Naive B cell (primary cell): ENCODE measurements at regions not wholly inside any gene's neighbourhood (a gene's known extent, or its start where the extent isn't known, plus 50 kb on each side); places are given as distances from the start of the nearest gene placed in this dataset.
"Not testable (repeated sequence)": the region's sequence is repeated elsewhere in the genome, so short reads cannot be mapped to it uniquely, and the experiment has no call there.

Experiments
- ATAC-seq, 2 donors: fragments of 150-1000 bp; cut with Tn5 transposase; 2 replicates each; pipeline ENCODE4 v1.10.0; 2021; ENCODE audit warnings: low read depth in 2 of 2, mild to moderate bottlenecking in 2 of 2, moderate library complexity in 2 of 2
- DNase-seq: peaks from one replicate; pipeline ENCODE4 v3.0.0; 2022
- H3K27ac Mint-ChIP-seq, 6 donors: one replicate each; pipeline ENCODE4 v1.8.0; 2020 to 2022; ENCODE audit warnings: mild to moderate bottlenecking in 6 of 6, mixed read lengths in 6 of 6, moderate library complexity in 5 of 6, inconsistent platforms in 2 of 6
- H3K27me3 Mint-ChIP-seq, 3 donors: one replicate each; pipeline ENCODE4 v1.8.0; 2021 to 2022; ENCODE audit warnings: mixed read lengths in 3 of 3, mild to moderate bottlenecking in 1 of 3
- H3K36me3 Mint-ChIP-seq, 2 donors: one replicate each; pipeline ENCODE4 v1.8.0; 2020 to 2022; ENCODE audit warnings: mixed read lengths in 2 of 2, inconsistent platforms in 1 of 2, mild to moderate bottlenecking in 1 of 2
- H3K4me1 Mint-ChIP-seq, 3 donors: one replicate each; pipeline ENCODE4 v1.8.0; 2020 to 2022; ENCODE audit warnings: mixed read lengths in 3 of 3, inconsistent platforms in 1 of 3, mild to moderate bottlenecking in 1 of 3, moderate library complexity in 1 of 3
- H3K4me3 Mint-ChIP-seq, 8 donors: one replicate each; pipeline ENCODE4 v1.8.0; 2020 to 2022; ENCODE audit warnings: mild to moderate bottlenecking in 8 of 8, mixed read lengths in 8 of 8, moderate library complexity in 8 of 8, inconsistent platforms in 2 of 8
- H3K9me3 Mint-ChIP-seq, 7 donors: one replicate each; pipeline ENCODE4 v1.8.0; 2020 to 2022; ENCODE audit warnings: mixed read lengths in 7 of 7, mild to moderate bottlenecking in 5 of 7, inconsistent platforms in 2 of 7, moderate library complexity in 1 of 7

DNA sequence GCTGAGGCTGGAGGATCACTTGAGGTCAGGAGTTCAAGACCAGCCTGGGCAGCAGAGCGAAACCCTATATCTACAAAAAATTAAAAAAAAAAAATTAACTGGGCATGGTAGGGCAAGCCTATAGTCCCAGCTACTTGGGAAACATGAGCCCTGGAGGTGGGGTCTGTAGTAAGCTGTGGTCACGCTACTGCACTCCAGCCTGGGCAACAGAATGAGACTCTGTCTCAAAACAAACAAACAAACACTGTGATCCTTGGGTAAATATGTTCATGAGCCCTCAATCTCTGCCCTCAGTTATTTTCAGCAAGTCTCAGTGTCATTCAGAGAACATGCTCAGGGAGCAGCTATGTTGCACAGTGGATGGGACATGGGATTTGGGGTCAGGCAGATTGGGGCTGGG is 76.2 kb downstream of the PTTG1 start:
- ATAC-seq, result no peak
- Mint-ChIP-seq H3K36me3 (peaks cover 0 to 5% of the 10 kb centered on the region in 2 donors), H3K9me3 (peaks cover 0 to 4% (median 2%) of the 10 kb centered on the region in 7 donors)

DNA sequence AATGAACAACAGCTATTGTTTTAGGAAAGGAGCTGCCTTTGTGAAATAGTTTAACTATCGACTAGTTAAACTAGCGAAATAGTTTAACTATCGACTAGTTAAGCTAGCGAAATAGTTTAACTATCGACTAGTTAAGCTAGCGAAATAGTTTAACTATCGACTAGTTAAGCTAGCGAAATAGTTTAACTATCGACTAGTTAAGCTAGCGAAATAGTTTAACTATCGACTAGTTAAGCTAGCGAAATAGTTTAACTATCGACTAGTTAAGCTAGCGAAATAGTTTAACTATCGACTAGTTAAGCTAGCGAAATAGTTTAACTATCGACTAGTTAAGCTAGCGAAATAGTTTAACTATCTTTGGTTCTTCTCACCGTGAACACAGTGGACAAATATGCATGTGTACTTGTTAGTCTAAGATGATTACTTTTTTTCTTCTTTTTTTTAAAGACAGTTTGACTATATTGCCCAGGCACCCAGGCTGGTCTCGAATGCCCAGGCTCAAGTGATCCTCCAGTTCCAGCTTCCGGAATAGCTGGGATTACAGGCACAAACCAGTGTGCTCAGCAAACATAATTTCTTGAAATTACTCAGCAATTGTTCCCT is 76.9 kb downstream of the PTTG1 start:
- not testable (repeated sequence) for H3K27me3 Mint-ChIP-seq, DNase-seq, H3K9me3 Mint-ChIP-seq, ATAC-seq, H3K36me3 Mint-ChIP-seq, H3K4me3 Mint-ChIP-seq
- H3K27ac Mint-ChIP-seq, result peak overlapping the region in 1 of 6 donors; percentile 33
- H3K4me1 Mint-ChIP-seq, result peaks cover 5 to 16% (median 6%) of the 10 kb centered on the region in 3 donors

More for the DNA sequence above, 76.2 kb downstream of the PTTG1 start:
- Mint-ChIP-seq H3K4me1 (peaks cover 5 to 16% (median 6%) of the 10 kb centered on the region in 3 donors), H3K4me3 (no peak overlapping the region), H3K27me3 (peaks cover 0 to 9% (median 4%) of the 10 kb centered on the region in 3 donors), H3K27ac (no peak overlapping the region)
- no peak for DNase-seq

DNA sequence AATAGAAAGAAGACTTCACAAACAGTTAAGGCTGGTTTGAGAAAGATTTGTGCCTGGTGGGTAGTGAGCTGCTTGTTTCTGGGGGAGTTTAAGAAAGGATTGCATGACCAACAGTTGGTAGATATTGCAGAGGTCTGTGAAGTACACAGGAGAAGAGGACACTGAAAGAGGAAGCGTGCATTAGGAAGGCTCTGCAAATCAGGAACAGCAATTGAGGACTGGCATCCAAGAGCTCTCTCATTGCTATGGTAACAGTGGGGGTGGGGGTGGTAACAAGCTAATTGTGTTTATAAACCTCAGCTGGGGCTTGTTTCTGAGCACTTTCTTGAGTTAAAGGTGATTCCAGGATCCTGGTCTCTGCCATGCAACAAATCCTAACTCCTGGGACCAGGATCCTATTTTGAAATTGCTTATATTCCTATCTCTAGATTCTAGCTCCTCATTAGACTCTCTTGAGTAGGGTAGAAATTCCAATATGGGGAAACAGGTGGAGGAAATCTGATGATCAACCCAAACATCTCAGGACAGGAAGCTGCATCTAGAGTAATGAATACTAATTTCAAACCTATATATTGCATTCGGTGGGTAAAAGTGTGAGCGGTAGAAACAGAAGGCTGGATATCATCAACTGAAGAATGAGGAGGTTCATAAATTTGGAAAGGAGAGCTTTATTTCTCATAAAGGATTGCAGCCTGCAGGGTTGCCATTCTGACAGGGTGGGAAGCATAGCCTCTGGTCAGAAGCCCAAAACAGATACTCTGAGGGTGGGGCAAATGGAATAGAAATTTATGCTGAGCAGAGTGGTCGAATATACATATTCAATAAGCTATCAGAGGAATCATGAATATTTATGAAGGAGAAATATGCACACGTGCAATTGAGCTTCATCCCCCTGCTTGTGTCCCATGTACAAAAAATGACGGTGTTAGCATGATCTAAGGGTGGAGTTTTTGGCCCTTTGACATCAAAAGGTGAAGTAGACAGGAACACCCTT is 79.4 kb downstream of the PTTG1 start:
- peaks cover 0 to 4% (median 2%) of the 10 kb centered on the region in 7 donors for H3K9me3 Mint-ChIP-seq
- H3K27ac Mint-ChIP-seq, result no peak overlapping the region
- ATAC-seq (peak; percentile 40 to 61), DNase-seq (no peak)
- peaks cover 6 to 23% (median 12%) of the 10 kb centered on the region in 3 donors for H3K4me1 Mint-ChIP-seq
- peaks cover 8 to 23% (median 20%) of the 10 kb centered on the region in 3 donors for H3K27me3 Mint-ChIP-seq
- H3K36me3 Mint-ChIP-seq, result peaks cover 0 to 7% of the 10 kb centered on the region in 2 donors
- H3K4me3 Mint-ChIP-seq, result no peak overlapping the region

DNA sequence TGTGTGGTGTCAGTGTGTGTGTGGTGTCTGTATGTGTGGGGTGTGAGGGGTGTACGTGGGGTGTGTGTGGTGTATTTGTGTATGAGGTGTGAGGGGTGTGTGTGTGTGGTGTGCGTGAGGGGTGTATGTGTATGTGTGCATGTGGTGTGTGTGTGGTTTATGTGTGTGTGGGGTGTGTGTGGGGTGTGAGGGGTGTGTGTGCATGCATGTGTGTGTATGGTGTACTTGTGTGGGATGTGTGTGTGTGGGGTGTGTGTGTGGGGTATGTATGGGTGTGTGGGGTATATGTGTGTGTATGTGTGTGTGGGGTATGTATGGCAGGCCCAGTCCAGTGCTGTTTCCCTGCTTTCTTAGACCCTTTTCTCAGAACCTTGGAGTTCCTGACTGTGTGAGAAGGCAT is 83.3 kb downstream of the PTTG1 start:
- ATAC-seq, result no peak
- Mint-ChIP-seq H3K36me3 (peaks cover 0 to 7% of the 10 kb centered on the region in 2 donors), H3K4me3 (peak overlapping the region in 1 of 8 donors; percentile 68), H3K27me3 (peaks cover 13 to 25% (median 20%) of the 10 kb centered on the region in 3 donors), H3K9me3 (peaks cover 0 to 4% (median 2%) of the 10 kb centered on the region in 7 donors), H3K27ac (peak overlapping the region in 2 of 6 donors; percentile 80 to 84), H3K4me1 (peaks cover 20 to 35% (median 28%) of the 10 kb centered on the region in 3 donors)
- DNase-seq, result no peak

DNA sequence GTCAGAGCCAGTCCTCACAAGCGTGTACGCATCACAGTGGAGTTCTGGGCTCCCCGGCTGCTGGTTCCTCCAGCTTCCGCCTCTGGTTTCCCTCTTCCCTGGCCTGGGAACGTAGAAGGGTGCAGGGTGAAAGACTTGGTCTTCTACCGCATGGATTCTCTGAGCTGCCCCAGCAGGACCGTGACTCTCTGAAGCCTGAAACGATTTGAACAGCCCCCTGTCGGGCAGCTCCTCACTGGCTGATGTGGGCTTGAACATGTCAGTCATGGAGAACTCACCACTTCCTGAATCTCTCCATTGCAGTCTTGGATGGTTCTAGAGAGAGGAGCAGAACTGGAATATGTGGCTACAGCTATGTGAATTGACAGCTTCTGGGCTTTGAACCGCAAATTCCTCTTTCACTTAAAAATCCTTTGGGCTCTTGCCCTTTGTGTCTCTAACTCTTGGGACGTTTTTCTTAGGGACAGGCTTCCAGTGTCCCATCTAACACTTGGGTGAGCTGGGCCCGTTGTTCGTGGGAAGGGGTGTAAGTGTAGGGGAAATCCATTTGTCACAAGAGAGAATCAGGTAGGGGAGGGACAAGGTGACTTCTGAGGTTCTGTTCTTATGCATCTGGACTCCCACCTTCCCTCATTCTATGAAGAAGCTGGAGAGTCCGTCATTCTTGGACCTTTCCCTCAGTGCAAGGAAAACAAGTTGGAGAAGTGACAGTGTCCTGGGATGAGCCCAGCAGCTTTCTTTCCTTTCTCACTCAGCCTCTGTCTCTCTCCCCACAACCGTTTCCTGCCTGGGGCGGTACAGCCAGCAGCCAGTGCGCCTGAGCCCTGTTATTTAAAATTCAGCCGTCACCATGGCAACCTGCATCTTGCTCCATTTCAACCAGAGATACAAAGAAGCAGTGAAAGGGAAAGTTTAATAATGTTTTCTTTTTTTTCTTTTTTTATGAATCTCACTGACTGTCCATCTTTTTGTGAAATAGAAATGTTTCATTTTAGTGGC is 84.7 kb downstream of the PTTG1 start:
- DNase-seq (peak; percentile 60), ATAC-seq (peak; percentile 77 to 82)

DNA sequence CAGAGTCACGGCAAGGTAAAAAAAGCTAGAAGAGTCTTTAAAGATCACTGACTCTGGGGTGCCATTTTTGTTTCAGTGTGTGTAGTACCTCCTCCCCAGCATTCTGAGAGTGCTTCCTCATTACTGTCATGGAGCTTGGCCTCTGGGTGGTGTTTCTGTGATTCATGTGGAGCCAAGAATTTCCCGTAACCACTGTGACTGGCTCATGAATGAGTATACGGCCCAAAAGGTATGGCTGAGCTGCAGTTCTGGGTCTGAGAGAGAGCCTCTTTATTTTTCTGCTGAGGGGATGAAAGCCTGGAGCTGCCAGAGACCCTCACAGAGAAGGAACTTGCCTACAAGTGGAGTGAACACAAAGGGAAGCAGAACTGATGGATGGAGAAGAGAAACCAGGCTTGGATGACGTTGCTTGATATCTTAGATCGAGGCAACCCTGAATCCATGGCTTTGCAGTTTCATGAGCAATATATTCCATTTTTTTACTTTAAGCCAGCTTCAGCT is 85.6 kb downstream of the PTTG1 start:
- peaks cover 15 to 24% (median 22%) of the 10 kb centered on the region in 3 donors for H3K4me1 Mint-ChIP-seq
- peak overlapping the region in 4 of 8 donors; percentile 16 to 58 (median 40) for H3K4me3 Mint-ChIP-seq

More for the DNA sequence above, 84.7 kb downstream of the PTTG1 start:
- Mint-ChIP-seq H3K9me3 (peaks cover 0 to 4% (median 2%) of the 10 kb centered on the region in 7 donors), H3K4me1 (peaks cover 15 to 24% (median 22%) of the 10 kb centered on the region in 3 donors), H3K4me3 (peak overlapping the region in 6 of 8 donors; percentile 16 to 67 (median 40)), H3K36me3 (peaks cover 0 to 7% of the 10 kb centered on the region in 2 donors), H3K27ac (peak overlapping the region; percentile 4 to 94 (median 79)), H3K27me3 (peaks cover 13 to 30% (median 20%) of the 10 kb centered on the region in 3 donors)

DNA sequence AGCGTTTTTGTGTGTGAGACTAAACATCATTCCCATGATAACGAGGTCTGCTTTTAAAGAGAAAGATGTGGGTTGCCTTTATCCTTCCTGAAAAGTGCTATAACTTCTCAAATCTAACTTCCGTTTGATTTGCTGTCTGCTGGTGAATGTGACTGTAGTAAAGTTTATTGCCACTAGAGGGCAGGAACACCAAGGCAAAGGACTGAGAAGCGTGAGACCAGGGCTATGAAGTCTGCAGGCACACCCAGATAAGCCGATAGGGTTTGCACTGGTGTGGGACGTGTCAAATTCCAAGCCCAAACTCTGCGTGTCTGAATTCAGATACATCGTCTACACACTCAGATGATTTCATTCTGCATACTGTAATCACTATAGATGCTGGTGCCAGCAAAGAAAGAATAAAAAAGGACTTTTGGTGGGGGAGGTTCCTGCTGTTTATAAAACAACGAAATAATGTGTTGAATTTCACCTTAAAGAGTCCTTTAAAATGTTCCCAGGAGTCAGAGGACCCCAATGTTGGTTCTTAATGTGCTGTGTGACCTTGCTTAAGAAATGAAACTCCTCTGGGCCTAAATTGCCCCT is 87.2 kb downstream of the PTTG1 start:
- Mint-ChIP-seq H3K36me3 (no peaks in the 10 kb centered on the region), H3K4me1 (peaks cover 15 to 24% (median 22%) of the 10 kb centered on the region in 3 donors), H3K9me3 (no peaks in the 10 kb centered on the region), H3K27me3 (peaks cover 13 to 37% (median 32%) of the 10 kb centered on the region in 3 donors), H3K27ac (peak overlapping the region in 3 of 6 donors; percentile 6 to 67 (median 41)), H3K4me3 (peak overlapping the region in 1 of 8 donors; percentile 42)
- DNase-seq (peak; percentile 73), ATAC-seq (peak; percentile 77)

More for the DNA sequence above, 85.6 kb downstream of the PTTG1 start:
- H3K27me3 Mint-ChIP-seq, result peaks cover 13 to 33% (median 25%) of the 10 kb centered on the region in 3 donors
- peaks cover 0 to 7% of the 10 kb centered on the region in 2 donors for H3K36me3 Mint-ChIP-seq
- ATAC-seq (no peak), DNase-seq (no peak)
- H3K27ac Mint-ChIP-seq, result peak overlapping the region in 5 of 6 donors; percentile 45 to 94 (median 78)
- H3K9me3 Mint-ChIP-seq, result peaks cover 0 to 4% (median 0%) of the 10 kb centered on the region in 7 donors

DNA sequence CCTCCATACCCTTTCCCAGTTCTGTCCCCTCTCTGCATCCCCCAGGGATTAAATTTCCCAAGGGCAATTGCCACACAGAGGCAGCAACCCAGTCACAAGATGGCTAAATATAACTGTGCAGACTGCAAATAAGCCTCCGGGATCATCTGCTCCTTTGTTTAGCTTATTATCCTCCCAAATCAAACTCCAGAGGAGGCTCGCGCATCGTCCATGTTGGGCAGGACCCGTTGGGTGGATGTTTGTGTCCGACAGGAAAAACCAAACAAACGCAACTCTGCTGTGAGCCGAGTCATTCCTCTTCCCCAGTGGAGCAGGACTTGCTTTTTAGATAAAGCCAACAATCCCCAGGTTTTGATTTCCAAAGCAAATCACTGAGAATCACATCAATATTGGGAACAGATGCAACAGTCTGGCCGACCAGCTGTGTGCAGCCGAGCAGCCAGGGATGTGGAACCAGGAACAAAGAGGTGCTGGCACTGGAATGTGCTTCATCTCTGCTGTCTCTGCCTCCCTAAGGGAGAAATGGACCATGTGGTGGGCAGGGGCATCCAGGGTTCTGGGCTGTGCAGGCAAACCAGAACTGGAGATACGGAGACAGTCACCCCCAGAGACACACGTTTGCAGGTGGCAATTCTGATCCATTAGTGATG is 89.8 kb downstream of the PTTG1 start:
- Mint-ChIP-seq H3K36me3 (no peaks in the 10 kb centered on the region), H3K27me3 (peaks cover 8 to 15% (median 13%) of the 10 kb centered on the region in 3 donors), H3K27ac (peak overlapping the region in 1 of 6 donors; percentile 86), H3K9me3 (no peaks in the 10 kb centered on the region), H3K4me3 (no peak overlapping the region), H3K4me1 (peaks cover 11 to 13% (median 13%) of the 10 kb centered on the region in 3 donors)
- DNase-seq, result no peak
- no peak for ATAC-seq
